22Rv1 (cell line): ENCODE measurements at regions not wholly inside any gene's neighbourhood (a gene's known extent, or its start where the extent isn't known, plus 50 kb on each side); places are given as distances from the start of the nearest gene placed in this dataset.

Experiments
- ZFX ChIP-seq: fragments of 450-650 bp; IDR thresholded peaks from 2 replicates; pipeline ENCODE4 v1.6.1; 2017; ENCODE audit warnings: antibody characterized with exemption, borderline replicate concordance
- TF ChIP-seq, protein P1 (sequence below): fragments of 450-650 bp; IDR thresholded peaks from 2 replicates; pipeline ENCODE4 v1.5.1; 2017; ENCODE audit warnings: mild to moderate bottlenecking

DNA sequence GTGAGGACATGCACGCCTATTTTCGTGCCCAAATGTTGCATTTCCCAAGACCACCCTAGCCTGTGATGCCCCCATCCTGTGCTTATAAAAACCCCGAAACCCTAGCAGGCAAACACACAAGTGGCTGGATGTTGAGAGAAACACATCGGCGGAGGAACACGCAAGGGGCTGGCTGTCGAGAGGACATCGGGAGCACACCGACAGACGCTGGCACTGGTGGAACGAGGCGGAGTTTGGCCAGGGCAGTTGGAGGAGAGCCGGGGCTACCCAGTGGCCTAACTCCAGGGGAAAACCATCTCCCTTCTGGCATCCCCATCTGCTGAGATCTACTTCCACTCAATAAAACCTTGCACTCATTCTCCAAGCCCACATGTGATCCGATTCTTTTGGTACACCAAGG lies 225.9 kb upstream of the GRIK2 start:
- TF ChIP-seq, protein P1, sequence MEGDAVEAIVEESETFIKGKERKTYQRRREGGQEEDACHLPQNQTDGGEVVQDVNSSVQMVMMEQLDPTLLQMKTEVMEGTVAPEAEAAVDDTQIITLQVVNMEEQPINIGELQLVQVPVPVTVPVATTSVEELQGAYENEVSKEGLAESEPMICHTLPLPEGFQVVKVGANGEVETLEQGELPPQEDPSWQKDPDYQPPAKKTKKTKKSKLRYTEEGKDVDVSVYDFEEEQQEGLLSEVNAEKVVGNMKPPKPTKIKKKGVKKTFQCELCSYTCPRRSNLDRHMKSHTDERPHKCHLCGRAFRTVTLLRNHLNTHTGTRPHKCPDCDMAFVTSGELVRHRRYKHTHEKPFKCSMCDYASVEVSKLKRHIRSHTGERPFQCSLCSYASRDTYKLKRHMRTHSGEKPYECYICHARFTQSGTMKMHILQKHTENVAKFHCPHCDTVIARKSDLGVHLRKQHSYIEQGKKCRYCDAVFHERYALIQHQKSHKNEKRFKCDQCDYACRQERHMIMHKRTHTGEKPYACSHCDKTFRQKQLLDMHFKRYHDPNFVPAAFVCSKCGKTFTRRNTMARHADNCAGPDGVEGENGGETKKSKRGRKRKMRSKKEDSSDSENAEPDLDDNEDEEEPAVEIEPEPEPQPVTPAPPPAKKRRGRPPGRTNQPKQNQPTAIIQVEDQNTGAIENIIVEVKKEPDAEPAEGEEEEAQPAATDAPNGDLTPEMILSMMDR: no peak
- no peak for TF ChIP-seq ZFX
